Stimulated activated CD8-positive, alpha-beta memory T cell treated with anti-CD3 and anti-CD28 coated beads, Interleukin-12 subunit alpha, Interleukin-12 subunit beta, amount 100 ng/mL, for 24 hours (primary cell): ENCODE measurements at regions not wholly inside any gene's neighbourhood (a gene's known extent, or its start where the extent isn't known, plus 50 kb on each side); places are given as distances from the start of the nearest gene placed in this dataset.

Experiments
- DNase-seq: peaks from one replicate; pipeline ENCODE4 v3.0.0-alpha.2; 2020; ENCODE audit errors: extremely low read depth

DNA sequence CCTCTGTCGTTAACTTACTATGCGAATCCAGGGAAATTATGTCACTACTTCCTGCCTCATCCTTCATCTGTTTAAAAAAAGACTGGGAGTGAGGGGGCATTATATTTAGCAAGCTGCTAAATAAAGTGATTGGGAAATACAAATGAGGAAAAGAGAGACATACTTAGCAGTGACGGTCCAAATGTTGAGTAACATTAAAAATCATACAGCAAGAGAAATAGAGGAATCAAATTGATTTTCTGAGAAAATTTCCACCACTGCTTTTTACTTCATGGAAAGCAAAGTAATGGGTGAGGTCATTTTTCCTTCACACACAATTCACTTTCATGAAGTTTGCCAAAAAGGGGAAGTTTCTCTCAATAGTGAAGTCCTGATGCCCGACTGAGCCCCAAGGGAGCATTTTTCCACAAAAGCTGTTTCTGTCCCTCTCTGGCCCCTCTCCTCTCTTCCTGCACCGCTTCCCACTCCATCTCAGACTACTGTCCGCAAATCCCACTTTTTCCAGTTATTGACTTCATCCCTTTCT, 61.9 kb upstream of the ADO start:
- DNase-seq: no peak

DNA sequence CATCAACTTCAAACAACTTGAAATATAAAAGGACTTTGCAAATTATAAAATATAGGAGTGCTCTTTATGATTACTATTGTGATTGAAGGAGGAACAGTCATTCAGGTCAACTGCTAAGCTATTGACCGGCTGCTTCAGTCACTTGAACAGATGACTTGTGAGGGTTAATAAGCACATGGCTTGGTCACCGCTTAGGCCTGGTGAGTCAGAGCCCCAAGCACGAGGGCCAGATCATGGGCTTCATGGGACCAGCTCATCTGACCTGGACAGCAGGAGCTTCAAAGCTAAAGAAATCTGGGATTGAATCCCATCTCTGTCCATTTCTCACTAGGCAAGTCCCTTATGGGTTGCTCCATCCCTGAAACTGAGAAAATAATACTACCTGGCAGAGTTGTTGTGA, 60.4 kb upstream of the ADO start:
- DNase-seq: no peak

DNA sequence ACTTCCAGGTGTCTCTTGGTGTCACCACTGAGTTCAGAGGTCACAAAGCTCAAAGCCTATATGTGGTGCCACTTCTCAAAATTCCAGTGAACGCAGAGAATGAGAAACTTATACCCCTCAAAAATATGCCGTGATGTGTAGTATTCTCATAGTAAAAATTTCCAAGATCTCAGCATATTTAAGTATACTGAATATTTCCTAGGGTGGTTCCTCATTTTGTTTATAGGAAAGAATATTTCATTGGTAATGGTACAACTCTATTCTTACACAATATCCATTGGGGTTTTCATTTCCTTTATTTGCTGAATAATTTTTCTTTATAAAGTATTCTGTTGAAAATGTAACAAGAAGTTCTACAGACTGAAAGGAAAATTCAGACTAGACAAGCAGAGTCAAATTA, 58.9 kb upstream of the ADO start:
- DNase-seq: no peak

DNA sequence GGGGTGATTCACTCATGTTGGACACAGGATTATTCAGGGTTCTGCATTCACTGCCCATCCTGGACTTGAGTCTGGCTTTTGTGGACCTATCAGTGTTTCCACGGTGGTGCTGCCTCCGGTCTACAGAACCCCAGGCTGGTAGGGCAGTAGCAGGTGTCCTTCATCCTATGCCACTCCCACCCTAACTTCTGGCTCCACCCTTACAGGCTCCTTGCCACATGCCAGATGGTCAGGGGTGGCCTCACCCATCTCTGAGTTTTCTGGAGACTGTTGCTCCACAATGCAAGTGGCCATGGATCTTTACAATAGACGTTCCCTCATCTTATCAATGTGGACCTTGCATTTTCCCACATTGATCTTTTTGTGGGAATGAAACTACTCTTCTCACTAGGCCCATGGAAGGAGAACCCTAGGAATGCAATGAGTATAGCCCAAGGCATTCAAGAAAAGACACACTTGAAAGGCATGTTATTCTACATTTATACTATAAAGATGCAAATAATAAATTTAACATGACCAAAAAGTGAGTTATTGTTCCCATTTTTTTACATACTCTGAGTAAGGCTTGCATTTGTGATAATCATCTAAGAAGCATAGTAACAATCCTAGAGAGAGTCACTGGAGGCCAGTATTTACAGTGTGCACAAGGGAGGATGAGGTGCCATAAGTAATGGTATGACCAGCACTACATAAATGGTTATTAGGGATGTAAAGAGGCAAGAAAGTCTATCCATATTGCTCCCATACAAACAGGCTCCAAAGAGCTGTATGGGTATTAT, 57.4 kb upstream of the ADO start:
- no peak for DNase-seq

DNA sequence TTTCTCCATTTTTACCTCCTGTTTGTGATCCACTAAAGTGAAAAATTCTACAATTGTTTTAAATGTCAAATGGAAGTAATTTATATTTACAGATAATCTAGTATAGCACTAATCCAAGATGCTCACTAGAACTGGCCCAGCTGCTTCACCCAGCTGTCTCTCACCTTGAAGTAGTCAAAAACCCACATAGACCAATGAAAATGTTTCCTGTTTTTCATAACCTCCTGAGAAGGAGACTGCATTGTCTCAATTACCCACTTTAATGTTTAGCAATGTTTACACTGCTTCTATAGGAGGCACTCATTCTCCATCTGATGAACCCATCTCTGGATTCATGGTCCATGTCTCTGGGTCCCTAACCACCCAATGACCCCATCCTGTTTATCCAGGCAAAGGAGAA, 56.1 kb upstream of the ADO start:
- DNase-seq: no peak

DNA sequence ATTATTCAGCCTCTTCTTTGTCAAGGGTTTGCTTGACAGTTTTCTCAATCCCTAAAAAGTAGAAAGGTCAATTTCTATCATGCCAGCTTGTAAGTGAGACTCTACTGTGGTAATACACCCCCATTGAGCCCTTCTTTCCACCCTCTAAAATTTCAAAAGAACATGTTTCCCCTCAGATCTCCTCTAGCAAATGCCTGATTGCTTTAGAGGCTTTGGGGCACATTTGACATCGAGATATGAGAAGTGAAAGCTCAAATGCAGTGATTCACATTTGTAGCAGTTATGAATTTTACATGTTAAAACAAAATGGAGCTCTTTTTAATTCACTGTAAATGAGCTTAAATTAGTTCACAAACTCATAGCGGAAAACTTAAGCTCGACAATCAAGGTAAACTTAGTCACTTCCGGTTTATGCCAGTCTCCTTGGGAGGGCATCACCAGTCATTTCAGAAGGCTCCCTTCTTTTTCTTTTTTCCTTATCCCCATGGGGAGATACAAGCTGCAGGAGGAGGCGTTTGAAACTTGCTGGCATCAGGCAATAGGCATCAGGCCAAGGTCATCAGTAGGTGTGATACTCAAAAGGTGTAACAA, 55.3 kb upstream of the ADO start:
- DNase-seq: no peak
